OCI-LY7 (cell line): ENCODE measurements at regions not wholly inside any gene's neighbourhood (a gene's known extent, or its start where the extent isn't known, plus 50 kb on each side); places are given as distances from the start of the nearest gene placed in this dataset.

Source experiments
- EZH2phosphoT487 ChIP-seq: fragments of 200-600 bp; sonication (generic); IDR thresholded peaks from 2 replicates; pipeline ENCODE4 v1.6.1; 2018; ENCODE audit warnings: low read depth, borderline replicate concordance, mild to moderate bottlenecking, mixed run types, antibody characterized with exemption, low read length, moderate library complexity, mixed read lengths
- TF ChIP-seq, protein P1 (sequence below): fragments of 200-600 bp; sonication (generic); conservative IDR thresholded peaks from 2 replicates; pipeline ENCODE4 v1.5.1; 2014; ENCODE audit warnings: mild to moderate bottlenecking, antibody characterized with exemption, low read length, moderate library complexity, mixed read lengths

DNA sequence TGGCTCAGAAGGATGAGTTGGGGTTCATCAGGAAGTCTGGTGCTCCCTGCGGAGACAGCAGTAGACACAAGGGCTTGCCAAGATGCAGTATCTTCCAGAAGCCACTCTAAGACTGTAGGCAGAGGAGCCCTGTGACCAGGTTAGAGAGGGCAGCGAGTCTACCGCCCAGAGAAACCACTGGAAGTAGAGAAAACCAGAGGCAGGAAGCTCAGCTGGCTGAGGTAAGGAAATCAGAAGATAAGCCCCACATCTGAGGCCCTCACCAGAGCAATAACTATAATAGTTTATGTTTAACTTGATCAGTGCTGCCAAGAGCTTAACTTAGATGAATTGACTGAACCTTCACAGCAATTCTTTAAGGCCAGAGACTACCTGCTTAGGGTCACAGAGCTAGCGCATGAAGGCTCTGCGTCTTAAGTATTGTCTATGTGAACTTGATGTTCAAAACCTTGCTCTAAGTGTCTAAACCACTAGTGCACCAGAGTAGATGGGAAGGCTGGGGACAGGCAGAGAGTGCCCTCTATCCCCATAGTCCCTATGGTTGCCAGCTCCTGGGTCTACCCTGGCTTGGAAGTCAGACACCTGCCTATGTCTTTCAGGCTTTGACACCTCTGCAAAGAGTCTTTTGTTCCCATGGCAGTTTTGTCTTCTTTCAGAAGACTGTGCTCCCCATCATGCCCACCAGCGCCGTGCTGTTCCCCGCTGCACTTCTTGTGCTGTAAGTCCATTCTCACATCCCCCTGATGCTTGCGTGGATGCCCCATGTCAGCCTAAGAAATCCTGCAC, 228.2 kb upstream of the KLF4 start:
- TF ChIP-seq, protein P1, sequence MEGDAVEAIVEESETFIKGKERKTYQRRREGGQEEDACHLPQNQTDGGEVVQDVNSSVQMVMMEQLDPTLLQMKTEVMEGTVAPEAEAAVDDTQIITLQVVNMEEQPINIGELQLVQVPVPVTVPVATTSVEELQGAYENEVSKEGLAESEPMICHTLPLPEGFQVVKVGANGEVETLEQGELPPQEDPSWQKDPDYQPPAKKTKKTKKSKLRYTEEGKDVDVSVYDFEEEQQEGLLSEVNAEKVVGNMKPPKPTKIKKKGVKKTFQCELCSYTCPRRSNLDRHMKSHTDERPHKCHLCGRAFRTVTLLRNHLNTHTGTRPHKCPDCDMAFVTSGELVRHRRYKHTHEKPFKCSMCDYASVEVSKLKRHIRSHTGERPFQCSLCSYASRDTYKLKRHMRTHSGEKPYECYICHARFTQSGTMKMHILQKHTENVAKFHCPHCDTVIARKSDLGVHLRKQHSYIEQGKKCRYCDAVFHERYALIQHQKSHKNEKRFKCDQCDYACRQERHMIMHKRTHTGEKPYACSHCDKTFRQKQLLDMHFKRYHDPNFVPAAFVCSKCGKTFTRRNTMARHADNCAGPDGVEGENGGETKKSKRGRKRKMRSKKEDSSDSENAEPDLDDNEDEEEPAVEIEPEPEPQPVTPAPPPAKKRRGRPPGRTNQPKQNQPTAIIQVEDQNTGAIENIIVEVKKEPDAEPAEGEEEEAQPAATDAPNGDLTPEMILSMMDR = no peak
- TF ChIP-seq EZH2phosphoT487 = no peak
